Endothelial cell of umbilical vein (primary cell): ENCODE measurements at regions not wholly inside any gene's neighbourhood (a gene's known extent, or its start where the extent isn't known, plus 50 kb on each side); places are given as distances from the start of the nearest gene placed in this dataset.

Experiments
- BruUV-seq: library from RNA; stranded (reverse); fragments of 400-500 nt; replicated peaks from 2 replicates; lab custom pipeline; 2021; lab: Mats Ljungman, UMichigan
- CTCF ChIA-PET: fragments of 300-600, 350-600 bp; sonication (Branson Sonifier 250); formaldehyde crosslinking; loops from one replicate; lab custom pipeline; 2021; ENCODE audit warnings: antibody characterized with exemption, inconsistent platforms; lab: Charles Lee
- POLR2A ChIA-PET: fragments of 300-600, 350-600 bp; sonication (Branson Sonifier 250); formaldehyde crosslinking; loops from one replicate; lab custom pipeline; 2021; ENCODE audit warnings: antibody characterized with exemption, inconsistent platforms; lab: Charles Lee
- DNase-seq: peaks from one replicate; pipeline ENCODE4 v3.0.0-alpha.2; 2011; ENCODE audit warnings: low read depth, low spot score
- FAIRE-seq: peaks from 2 replicates; lab custom pipeline; 2011; peaks lifted over from hg19 to GRCh38; lab: Jason Lieb, UNC
- H2AFZ ChIP-seq: 2 replicates; pipeline ENCODE4 v1.6.0; 2012; ENCODE audit warnings: low read depth, low read length, control low read depth, inconsistent platforms
- H3K27ac ChIP-seq: 2 replicates; pipeline ENCODE4 v1.5.1; 2011; ENCODE audit warnings: low read depth, mild to moderate bottlenecking, control low read depth, low read length, moderate library complexity; ENCODE audit not compliant: insufficient read depth
- H3K27me3 ChIP-seq, 2 experiments: 2 replicates each; pipeline versions ENCODE4 v1.6.0 to v1.6.1; 2011; ENCODE audit warnings: low read length in 2 of 2, mixed read lengths in 1 of 2; ENCODE audit not compliant: control insufficient read depth in 2 of 2, insufficient read depth in 2 of 2
- H3K36me3 ChIP-seq, 2 experiments: 2 replicates in 1 of 2; 3 replicates in 1 of 2; pipeline ENCODE4 v1.5.1; 2011; ENCODE audit warnings: low read length in 2 of 2, mild to moderate bottlenecking in 1 of 2, moderate library complexity in 1 of 2; ENCODE audit not compliant: control insufficient read depth in 2 of 2, insufficient read depth in 2 of 2; ENCODE audit errors: extremely low read depth in 1 of 2
- H3K4me1 ChIP-seq: 3 replicates; pipeline ENCODE4 v1.5.1; 2011; ENCODE audit warnings: mild to moderate bottlenecking, low read length; ENCODE audit not compliant: control insufficient read depth, insufficient read depth; ENCODE audit errors: extremely low read depth
- H3K4me2 ChIP-seq: 2 replicates; pipeline ENCODE4 v1.6.1; 2011; ENCODE audit warnings: low read length, control low read depth, mixed read lengths; ENCODE audit not compliant: insufficient read depth
- H3K4me3 ChIP-seq, 3 experiments: fragments of 200-600 bp in 1 of 3; sonication (generic), shearing (Covaris generic) in 1 of 3; replicated peaks in 1 of 3; 2 replicates each; pipeline ENCODE4 v1.5.1; 2011 to 2016; ENCODE audit warnings: control low read depth in 3 of 3, low read length in 3 of 3, mild to moderate bottlenecking in 2 of 3, inconsistent platforms in 1 of 3, low read depth in 1 of 3, moderate library complexity in 1 of 3; ENCODE audit not compliant: insufficient read depth in 1 of 3
- H3K79me2 ChIP-seq: 2 replicates; pipeline ENCODE4 v1.6.0; 2012; ENCODE audit warnings: low read length, inconsistent platforms; ENCODE audit not compliant: control insufficient read depth, insufficient read depth
- H3K9ac ChIP-seq: replicated peaks from 2 replicates; pipeline ENCODE3; 2011; ENCODE audit warnings: low read length, control low read depth; ENCODE audit not compliant: insufficient read depth; ENCODE audit errors: extremely low read depth
- H3K9me1 ChIP-seq: replicated peaks from 3 replicates; pipeline ENCODE4 v1.6.0; 2011; ENCODE audit warnings: mild to moderate bottlenecking, low read length; ENCODE audit not compliant: control insufficient read depth, insufficient read depth; ENCODE audit errors: extremely low read depth
- H3K9me3 ChIP-seq: replicated peaks from 2 replicates; pipeline ENCODE4 v1.5.1; 2012; ENCODE audit warnings: low read length, inconsistent platforms; ENCODE audit not compliant: control insufficient read depth, insufficient read depth
- H4K20me1 ChIP-seq: replicated peaks from 2 replicates; pipeline ENCODE3; 2011; ENCODE audit warnings: mild to moderate bottlenecking, low read length; ENCODE audit not compliant: control insufficient read depth, insufficient read depth; ENCODE audit errors: extremely low read depth
- EZH2 ChIP-seq: IDR thresholded peaks from 2 replicates; pipeline ENCODE4 v1.6.1; 2012; ENCODE audit warnings: borderline replicate concordance, low read depth, mild to moderate bottlenecking, moderate library complexity, low read length, inconsistent platforms; ENCODE audit not compliant: severe bottlenecking
- GATA2 ChIP-seq: IDR thresholded peaks from 2 replicates; pipeline ENCODE4 v1.7.0; 2011; ENCODE audit warnings: low read depth, mild to moderate bottlenecking, moderate library complexity, mixed read lengths, low read length; ENCODE audit not compliant: insufficient read length, insufficient read depth
- MYC ChIP-seq: IDR thresholded peaks from one replicate; pipeline ENCODE4 v1.6.1; 2011; ENCODE audit warnings: mild to moderate bottlenecking, low read depth, low read length
- dilution Hi-C: fragments of 300-500 bp; cut with MboI; formaldehyde crosslinking; loops from one replicate; pipeline ENCODE4 v1.15.0; 2019; ENCODE audit warnings: low sequenced_read_pairs; ENCODE audit not compliant: extremely low pct_ligation_motif_present
- intact Hi-C: fragments of 100-400 bp; cut with micrococcal nuclease; formaldehyde crosslinking; loops from one replicate; pipeline ENCODE4 v1.10.0; 2022

GRCh38 chr12:97924122-97924521 lies 461.5 kb downstream of the RMST start:
- TF ChIP-seq MYC (no peak), GATA2 (peak; percentile 39)
- no peak for FAIRE-seq
- dilution Hi-C loops: no loop called here
- H2AFZ ChIP-seq: no peak overlapping the region
- no peaks in the 10 kb centered on the region for H3K9me1 ChIP-seq
- ChIA-PET POLR2A (no interaction called here), CTCF (no interaction called here)
- no peaks in the 10 kb centered on the region for H3K9me3 ChIP-seq
- no peak overlapping the region for H3K4me2 ChIP-seq
- intact Hi-C loops: no loop called here
- peaks cover 10% of the 10 kb centered on the region for H3K4me1 ChIP-seq
- H3K79me2 ChIP-seq: no peaks in the 10 kb centered on the region
- H3K27ac ChIP-seq: no peak overlapping the region
- no TSS peak for BruUV-seq
- H3K36me3 ChIP-seq: no peaks in the 10 kb centered on the region
- H3K4me3 ChIP-seq: no peak overlapping the region
- no peaks in the 10 kb centered on the region for H3K27me3 ChIP-seq
- no peaks in the 10 kb centered on the region for H4K20me1 ChIP-seq
- no peak overlapping the region for H3K9ac ChIP-seq
- no peak for DNase-seq

GRCh38 chr12:97927977-97928376 lies 465.4 kb downstream of the RMST start:
- H3K9me1 ChIP-seq: no peaks in the 10 kb centered on the region
- DNase-seq (no peak), FAIRE-seq (no peak)
- H3K36me3 ChIP-seq: no peaks in the 10 kb centered on the region
- H4K20me1 ChIP-seq: no peaks in the 10 kb centered on the region
- H3K79me2 ChIP-seq: no peaks in the 10 kb centered on the region
- no peak overlapping the region for H3K4me2 ChIP-seq
- no peak overlapping the region for H3K9ac ChIP-seq
- H3K27me3 ChIP-seq: no peaks in the 10 kb centered on the region
- TF ChIP-seq EZH2 (no peak), GATA2 (no peak)
- no TSS peak for BruUV-seq
- no peak overlapping the region for H3K27ac ChIP-seq
- intact Hi-C loops: no loop called here
- ChIA-PET POLR2A (no interaction called here), CTCF (no interaction called here)
- no peak overlapping the region for H2AFZ ChIP-seq
- dilution Hi-C loops: no loop called here
- H3K4me1 ChIP-seq: peaks cover 3% of the 10 kb centered on the region
- H3K9me3 ChIP-seq: no peaks in the 10 kb centered on the region
- no peak overlapping the region for H3K4me3 ChIP-seq
